Breast epithelium (tissue), 3 donors: ENCODE measurements at regions not wholly inside any gene's neighbourhood (a gene's known extent, or its start where the extent isn't known, plus 50 kb on each side); places are given as distances from the start of the nearest gene placed in this dataset.

Experiments used
- POLR2A ChIP-seq: fragments of 450-650 bp; IDR thresholded peaks from one replicate; pipeline ENCODE4 v1.6.1; 2016; ENCODE audit warnings: antibody characterized with exemption, mild to moderate bottlenecking, moderate library complexity
- TF ChIP-seq, protein P1 (sequence below), 3 donors: fragments of 450-650 bp; IDR thresholded peaks; one replicate each; pipeline ENCODE4 v1.5.1; 2016 to 2017; ENCODE audit warnings: antibody characterized with exemption in 3 of 3, mild to moderate bottlenecking in 3 of 3, moderate library complexity in 3 of 3

DNA sequence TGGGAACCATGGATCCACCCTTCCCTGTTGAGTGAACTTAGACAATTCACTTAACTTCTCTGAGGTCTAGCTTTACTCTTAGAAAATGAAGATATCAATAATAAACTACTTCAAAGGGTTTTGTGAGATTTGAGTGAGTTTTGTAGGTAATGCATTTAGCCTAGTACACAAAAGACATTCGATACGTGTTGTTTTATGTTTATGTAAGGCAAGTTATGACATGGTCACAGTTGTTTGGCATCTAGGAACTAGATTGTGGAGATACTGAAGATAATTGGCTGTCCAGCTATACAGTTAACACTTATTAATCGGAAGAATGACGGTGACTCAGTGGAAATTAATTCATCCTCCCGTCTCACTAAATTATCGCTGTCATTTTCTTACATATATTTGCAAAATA, 1781.1 kb upstream of the TENM3 start:
- TF ChIP-seq, protein P1, sequence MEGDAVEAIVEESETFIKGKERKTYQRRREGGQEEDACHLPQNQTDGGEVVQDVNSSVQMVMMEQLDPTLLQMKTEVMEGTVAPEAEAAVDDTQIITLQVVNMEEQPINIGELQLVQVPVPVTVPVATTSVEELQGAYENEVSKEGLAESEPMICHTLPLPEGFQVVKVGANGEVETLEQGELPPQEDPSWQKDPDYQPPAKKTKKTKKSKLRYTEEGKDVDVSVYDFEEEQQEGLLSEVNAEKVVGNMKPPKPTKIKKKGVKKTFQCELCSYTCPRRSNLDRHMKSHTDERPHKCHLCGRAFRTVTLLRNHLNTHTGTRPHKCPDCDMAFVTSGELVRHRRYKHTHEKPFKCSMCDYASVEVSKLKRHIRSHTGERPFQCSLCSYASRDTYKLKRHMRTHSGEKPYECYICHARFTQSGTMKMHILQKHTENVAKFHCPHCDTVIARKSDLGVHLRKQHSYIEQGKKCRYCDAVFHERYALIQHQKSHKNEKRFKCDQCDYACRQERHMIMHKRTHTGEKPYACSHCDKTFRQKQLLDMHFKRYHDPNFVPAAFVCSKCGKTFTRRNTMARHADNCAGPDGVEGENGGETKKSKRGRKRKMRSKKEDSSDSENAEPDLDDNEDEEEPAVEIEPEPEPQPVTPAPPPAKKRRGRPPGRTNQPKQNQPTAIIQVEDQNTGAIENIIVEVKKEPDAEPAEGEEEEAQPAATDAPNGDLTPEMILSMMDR (IDR thresholded peaks at IDR 0.05) = no peak
- no peak for TF ChIP-seq POLR2A
